H9 (cell line): ENCODE measurements at regions not wholly inside any gene's neighbourhood (a gene's known extent, or its start where the extent isn't known, plus 50 kb on each side); places are given as distances from the start of the nearest gene placed in this dataset.

Source experiments
- DNase-seq: peaks from one replicate; pipeline ENCODE4 v3.0.0-alpha.2; 2017
- H2AFZ ChIP-seq: one replicate; pipeline ENCODE4 v1.6.1; 2013; ENCODE audit warnings: mild to moderate bottlenecking, low read length, control low read depth, moderate library complexity
- H2AK5ac ChIP-seq: 2 replicates; pipeline ENCODE4 v1.6.1; 2013; ENCODE audit warnings: low read length, control low read depth, mixed read lengths; ENCODE audit not compliant: insufficient read length
- H2BK120ac ChIP-seq: one replicate; pipeline ENCODE4 v1.6.1; 2013; ENCODE audit warnings: low read depth, mild to moderate bottlenecking, low read length, control low read depth, inconsistent platforms; ENCODE audit not compliant: poor library complexity, severe bottlenecking
- H2BK12ac ChIP-seq: 2 replicates; pipeline ENCODE4 v1.6.1; 2013; ENCODE audit warnings: low read length, control low read depth, mixed read lengths, low read depth; ENCODE audit not compliant: insufficient read length
- H2BK15ac ChIP-seq: 2 replicates; pipeline ENCODE4 v1.6.1; 2013; ENCODE audit warnings: low read depth, low read length, control low read depth
- H2BK20ac ChIP-seq: one replicate; pipeline ENCODE4 v1.6.1; 2013; ENCODE audit warnings: low read depth, mild to moderate bottlenecking, low read length, control low read depth, inconsistent platforms; ENCODE audit not compliant: poor library complexity, severe bottlenecking
- H2BK5ac ChIP-seq: 2 replicates; pipeline ENCODE4 v1.6.1; 2013; ENCODE audit warnings: low read length, control low read depth, mixed read lengths; ENCODE audit not compliant: insufficient read length
- H3K14ac ChIP-seq: 2 replicates; pipeline ENCODE4 v1.6.1; 2013; ENCODE audit warnings: low read length, control low read depth; ENCODE audit not compliant: insufficient read depth
- H3K18ac ChIP-seq: 2 replicates; pipeline ENCODE4 v1.6.1; 2013; ENCODE audit warnings: low read depth, mild to moderate bottlenecking, mixed read lengths, low read length, control low read depth; ENCODE audit not compliant: insufficient read length
- H3K23ac ChIP-seq: 2 replicates; pipeline ENCODE4 v1.6.1; 2013; ENCODE audit warnings: low read length, control low read depth, mixed read lengths, low read depth; ENCODE audit not compliant: insufficient read length
- H3K23me2 ChIP-seq: 2 replicates; pipeline ENCODE4 v1.6.1; 2013; ENCODE audit warnings: low read depth, mild to moderate bottlenecking, mixed read lengths, low read length, control low read depth; ENCODE audit not compliant: insufficient read length, poor library complexity, severe bottlenecking
- H3K27ac ChIP-seq: 2 replicates; pipeline ENCODE4 v1.5.1; 2013; ENCODE audit warnings: low read length, control low read depth, mixed read lengths, low read depth; ENCODE audit not compliant: insufficient read length
- H3K27me3 ChIP-seq: 2 replicates; pipeline ENCODE4 v1.6.1; 2013; ENCODE audit warnings: low read length, control low read depth, inconsistent platforms; ENCODE audit not compliant: insufficient read depth
- H3K4ac ChIP-seq: 2 replicates; pipeline ENCODE4 v1.6.1; 2013; ENCODE audit warnings: low read depth, mild to moderate bottlenecking, control low read depth, inconsistent platforms, low read length, moderate library complexity
- H3K4me1 ChIP-seq: 2 replicates; pipeline ENCODE4 v1.6.1; 2013; ENCODE audit warnings: low read length, control low read depth, inconsistent platforms; ENCODE audit not compliant: insufficient read depth
- H3K4me2 ChIP-seq: 2 replicates; pipeline ENCODE4 v1.6.1; 2013; ENCODE audit warnings: low read length, control low read depth, mixed read lengths; ENCODE audit not compliant: insufficient read length, insufficient read depth
- H3K56ac ChIP-seq: 2 replicates; pipeline ENCODE4 v1.6.1; 2013; ENCODE audit warnings: low read depth, mild to moderate bottlenecking, mixed read lengths, low read length, control low read depth; ENCODE audit not compliant: insufficient read length
- H3K79me1 ChIP-seq: 2 replicates; pipeline ENCODE4 v1.6.1; 2013; ENCODE audit warnings: low read depth, mild to moderate bottlenecking, moderate library complexity, low read length, control low read depth, inconsistent platforms; ENCODE audit not compliant: insufficient read depth, poor library complexity, severe bottlenecking
- H3K79me2 ChIP-seq: 2 replicates; pipeline ENCODE4 v1.6.1; 2013; ENCODE audit warnings: low read length, control low read depth, inconsistent platforms; ENCODE audit not compliant: insufficient read depth
- H3K9ac ChIP-seq: 2 replicates; pipeline ENCODE4 v1.6.1; 2013; ENCODE audit warnings: low read length, control low read depth, mixed read lengths; ENCODE audit not compliant: insufficient read length; ENCODE audit errors: extremely low read depth
- H3K9me3 ChIP-seq: one replicate; pipeline ENCODE4 v1.6.1; 2013; ENCODE audit warnings: low read depth, low read length, inconsistent platforms; ENCODE audit not compliant: control insufficient read depth
- H3T11ph ChIP-seq: one replicate; pipeline ENCODE4 v1.6.1; 2013; ENCODE audit warnings: mild to moderate bottlenecking, low read length, control low read depth, inconsistent platforms
- H4K20me1 ChIP-seq: one replicate; pipeline ENCODE4 v1.6.1; 2013; ENCODE audit not compliant: control insufficient read depth, insufficient read length, insufficient read depth
- H4K5ac ChIP-seq: 2 replicates; pipeline ENCODE4 v1.6.1; 2013; ENCODE audit warnings: low read depth, mild to moderate bottlenecking, mixed read lengths, low read length, control low read depth; ENCODE audit not compliant: insufficient read length
- H4K8ac ChIP-seq: replicated peaks from 2 replicates; pipeline ENCODE4 v1.6.1; 2013; ENCODE audit warnings: low read length, control low read depth, mixed read lengths, low read depth; ENCODE audit not compliant: insufficient read length
- H4K91ac ChIP-seq: 2 replicates; pipeline ENCODE4 v1.6.1; 2013; ENCODE audit warnings: low read depth, mild to moderate bottlenecking, moderate library complexity, mixed read lengths, low read length, control low read depth; ENCODE audit not compliant: insufficient read length
- H3K27ac Mint-ChIP-seq, 3 experiments: 2 replicates in 2 of 3; 3 replicates in 1 of 3; pipeline ENCODE4 v1.8.0; 2020 to 2021; ENCODE audit warnings: mixed read lengths in 3 of 3, mild to moderate bottlenecking in 1 of 3, moderate library complexity in 1 of 3
- H3K27me3 Mint-ChIP-seq: 2 replicates; pipeline ENCODE4 v1.8.0; 2021; ENCODE audit warnings: low read depth, mild to moderate bottlenecking, moderate library complexity, mixed read lengths
- H3K36me3 Mint-ChIP-seq, 3 experiments: 2 replicates in 2 of 3; 3 replicates in 1 of 3; pipeline ENCODE4 v1.8.0; 2020 to 2021; ENCODE audit warnings: low read depth in 3 of 3, mixed read lengths in 3 of 3; ENCODE audit not compliant: insufficient read depth in 1 of 3
- H3K4me1 Mint-ChIP-seq, 2 experiments: 2 replicates each; pipeline ENCODE4 v1.8.0; 2020; ENCODE audit warnings: mixed read lengths in 2 of 2
- H3K4me3 Mint-ChIP-seq, 2 experiments: 2 replicates in 1 of 2; 3 replicates in 1 of 2; pipeline ENCODE4 v1.8.0; 2020 to 2021; ENCODE audit warnings: mild to moderate bottlenecking in 2 of 2, mixed read lengths in 2 of 2, moderate library complexity in 1 of 2
- H3K9me3 Mint-ChIP-seq, 2 experiments: 2 replicates in 1 of 2; 3 replicates in 1 of 2; pipeline ENCODE4 v1.8.0; 2020; ENCODE audit warnings: mild to moderate bottlenecking in 2 of 2, mixed read lengths in 2 of 2, moderate library complexity in 1 of 2
- CTCF ChIP-seq: fragments of 200-600 bp; sonication (generic); conservative IDR thresholded peaks from 3 replicates; pipeline ENCODE4 v1.8.0; 2021; ENCODE audit warnings: antibody characterized with exemption, mild to moderate bottlenecking
- WGBS: extraction: QIAGEN DNeasy Blood & Tissue Kit; methylation state at CpG from one replicate; pipeline ENCODE4 v1.1.7; 2013; ENCODE audit warnings: missing lambda C conversion rate, low lambda C conversion rate, mixed read lengths; ENCODE audit not compliant: insufficient read length; ENCODE audit errors: extremely low coverage; 5-methylcytosine and 5-hydroxymethylcytosine counted together

GRCh38 chr5:171684169-171684568, 101.4 kb upstream of the SMIM23 start:
- Histone ChIP-seq H2BK120ac (no peak overlapping the region), H3K4me2 (no peak overlapping the region), H4K8ac (no peak overlapping the region), H2AFZ (no peak overlapping the region), H4K91ac (no peak overlapping the region), H4K5ac (no peak overlapping the region), H3K14ac (no peak overlapping the region), H3K9me3 (no peaks in the 10 kb centered on the region), H3K79me1 (no peaks in the 10 kb centered on the region), H3K23me2 (no peaks in the 10 kb centered on the region), H2BK20ac (no peak overlapping the region), H2BK15ac (no peak overlapping the region), H3K18ac (no peak overlapping the region), H2BK12ac (no peak overlapping the region), H4K20me1 (no peaks in the 10 kb centered on the region), H3K9ac (no peak overlapping the region), H3K56ac (no peak overlapping the region), H3K27ac (no peak overlapping the region), H3K23ac (no peak overlapping the region), H3K27me3 (no peaks in the 10 kb centered on the region), H3T11ph (no peak overlapping the region), H3K79me2 (no peaks in the 10 kb centered on the region), H3K4ac (no peak overlapping the region), H3K4me1 (peaks cover 2% of the 10 kb centered on the region; the same call in 1 of the 2 replicates), H2AK5ac (no peak overlapping the region), H2BK5ac (no peak overlapping the region)
- H3K4me1 Mint-ChIP-seq, result peaks cover 16 to 17% of the 10 kb centered on the region in 2 experiments
- DNase-seq, result no peak
- no peak for TF ChIP-seq CTCF
- no CpG with 5 or more reads among the region's 5 CpGs for WGBS
- no peak overlapping the region for H3K27ac Mint-ChIP-seq
- H3K27me3 Mint-ChIP-seq, result peaks cover 29% of the 10 kb centered on the region
- H3K36me3 Mint-ChIP-seq, result no peaks in the 10 kb centered on the region
- H3K9me3 Mint-ChIP-seq, result no peaks in the 10 kb centered on the region
- H3K4me3 Mint-ChIP-seq, result no peak overlapping the region; a peak in 1 of 5 replicates
